A673 (cell line): ENCODE measurements at regions not wholly inside any gene's neighbourhood (a gene's known extent, or its start where the extent isn't known, plus 50 kb on each side); places are given as distances from the start of the nearest gene placed in this dataset.

Experiments used
- BruUV-seq: library from RNA; stranded (reverse); fragments of 400-500 nt; replicated peaks from 2 replicates; lab custom pipeline; 2021; lab: Mats Ljungman, UMichigan
- CTCF ChIA-PET: fragments of 300-600 bp; sonication (Branson Sonifier 250); formaldehyde crosslinking; loops from one replicate; lab custom pipeline; 2022; ENCODE audit warnings: antibody characterized with exemption; lab: Charles Lee
- POLR2A ChIA-PET: fragments of 300-600 bp; sonication (Branson Sonifier 250); formaldehyde crosslinking; loops from one replicate; lab custom pipeline; 2022; ENCODE audit warnings: antibody characterized with exemption; ENCODE audit not compliant: low non-redundant PET; lab: Charles Lee
- DNase-seq: peaks from one replicate; pipeline ENCODE4 v3.0.0-alpha.2; 2015; ENCODE audit warnings: low spot score
- H3K27ac ChIP-seq: fragments of 200-600 bp; sonication (generic); 2 replicates; pipeline ENCODE4 v1.5.1; 2016; ENCODE audit warnings: mixed run types, low read depth, mild to moderate bottlenecking, mixed read lengths, antibody characterized with exemption, low read length; ENCODE audit not compliant: poor library complexity, severe bottlenecking
- H3K27me3 ChIP-seq: fragments of 200-600 bp; sonication (generic); replicated peaks from 2 replicates; pipeline ENCODE4 v1.6.1; 2017; ENCODE audit warnings: mixed run types, low read depth, mild to moderate bottlenecking, mixed read lengths, antibody characterized with exemption, low read length; ENCODE audit not compliant: insufficient read depth, poor library complexity
- H3K36me3 ChIP-seq: fragments of 200-600 bp; sonication (generic); 2 replicates; pipeline ENCODE4 v1.6.1; 2016; ENCODE audit warnings: mixed run types, mild to moderate bottlenecking, mixed read lengths, antibody characterized with exemption, low read length; ENCODE audit not compliant: insufficient read depth, poor library complexity, severe bottlenecking
- H3K4me1 ChIP-seq: fragments of 200-600 bp; sonication (generic); 2 replicates; pipeline ENCODE4 v1.6.1; 2017; ENCODE audit warnings: mixed run types, mild to moderate bottlenecking, mixed read lengths, antibody characterized with exemption, low read length; ENCODE audit not compliant: insufficient read depth, poor library complexity, severe bottlenecking
- H3K4me3 ChIP-seq: fragments of 200-600 bp; sonication (generic); 2 replicates; pipeline ENCODE4 v1.5.1; 2016; ENCODE audit warnings: low read depth, mixed run types, mild to moderate bottlenecking, mixed read lengths, low read length; ENCODE audit not compliant: poor library complexity, severe bottlenecking
- H3K9me3 ChIP-seq: fragments of 200-600 bp; sonication (generic); 2 replicates; pipeline ENCODE4 v1.6.1; 2016; ENCODE audit warnings: mixed run types, low read depth, mild to moderate bottlenecking, mixed read lengths, antibody characterized with exemption, low read length; ENCODE audit not compliant: poor library complexity, severe bottlenecking
- EZH2 ChIP-seq: fragments of 200-600 bp; sonication (generic); IDR thresholded peaks from 2 replicates; pipeline ENCODE4 v1.6.1; 2017; ENCODE audit warnings: borderline replicate concordance, low read depth, mild to moderate bottlenecking, mixed read lengths, antibody characterized with exemption, low read length; ENCODE audit not compliant: poor library complexity, severe bottlenecking
- intact Hi-C: fragments of 100-400 bp; cut with micrococcal nuclease; formaldehyde crosslinking; loops from one replicate; pipeline ENCODE4 v1.10.0; 2022; ENCODE audit not compliant: unreplicated experiment
- TF ChIP-seq, protein P1 (sequence below): fragments of 300-800, 200-600 bp; sonication (generic); conservative IDR thresholded peaks from 2 replicates; pipeline ENCODE4 v1.5.1; 2017; ENCODE audit warnings: low read depth, mild to moderate bottlenecking, antibody characterized with exemption, low read length, moderate library complexity, mixed read lengths

DNA sequence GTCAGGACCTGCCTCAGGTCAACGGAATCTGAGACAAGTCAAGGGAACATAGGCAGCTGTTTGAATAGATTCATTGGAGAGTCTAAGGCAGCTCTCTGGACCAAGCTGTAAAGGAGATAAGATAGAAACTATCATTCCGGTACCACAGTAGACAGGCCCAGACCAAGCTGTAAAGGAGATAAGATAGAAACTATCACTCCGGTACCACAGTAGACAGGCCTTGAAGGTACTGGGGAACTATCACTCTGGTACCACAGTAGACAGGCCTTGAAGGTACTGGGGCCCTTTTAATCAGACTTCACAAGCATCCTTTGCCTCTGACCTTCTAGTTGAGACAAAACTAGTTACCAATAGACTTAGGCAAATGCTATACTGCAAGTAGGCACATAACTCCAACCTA lies 346.1 kb downstream of the DCDC2C start:
- H3K36me3 ChIP-seq, result no peaks in the 10 kb centered on the region
- no peak for DNase-seq
- BruUV-seq, result no TSS peak
- no peaks in the 10 kb centered on the region for H3K27me3 ChIP-seq
- intact Hi-C loops, result no loop called here
- CTCF ChIA-PET, result no interaction called here
- no peaks in the 10 kb centered on the region for H3K9me3 ChIP-seq
- POLR2A ChIA-PET, result no interaction called here
- H3K4me3 ChIP-seq, result no peak overlapping the region
- H3K4me1 ChIP-seq, result no peaks in the 10 kb centered on the region
- H3K27ac ChIP-seq, result no peak overlapping the region
- TF ChIP-seq, protein P1, sequence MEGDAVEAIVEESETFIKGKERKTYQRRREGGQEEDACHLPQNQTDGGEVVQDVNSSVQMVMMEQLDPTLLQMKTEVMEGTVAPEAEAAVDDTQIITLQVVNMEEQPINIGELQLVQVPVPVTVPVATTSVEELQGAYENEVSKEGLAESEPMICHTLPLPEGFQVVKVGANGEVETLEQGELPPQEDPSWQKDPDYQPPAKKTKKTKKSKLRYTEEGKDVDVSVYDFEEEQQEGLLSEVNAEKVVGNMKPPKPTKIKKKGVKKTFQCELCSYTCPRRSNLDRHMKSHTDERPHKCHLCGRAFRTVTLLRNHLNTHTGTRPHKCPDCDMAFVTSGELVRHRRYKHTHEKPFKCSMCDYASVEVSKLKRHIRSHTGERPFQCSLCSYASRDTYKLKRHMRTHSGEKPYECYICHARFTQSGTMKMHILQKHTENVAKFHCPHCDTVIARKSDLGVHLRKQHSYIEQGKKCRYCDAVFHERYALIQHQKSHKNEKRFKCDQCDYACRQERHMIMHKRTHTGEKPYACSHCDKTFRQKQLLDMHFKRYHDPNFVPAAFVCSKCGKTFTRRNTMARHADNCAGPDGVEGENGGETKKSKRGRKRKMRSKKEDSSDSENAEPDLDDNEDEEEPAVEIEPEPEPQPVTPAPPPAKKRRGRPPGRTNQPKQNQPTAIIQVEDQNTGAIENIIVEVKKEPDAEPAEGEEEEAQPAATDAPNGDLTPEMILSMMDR, result no peak
- no peak for TF ChIP-seq EZH2

DNA sequence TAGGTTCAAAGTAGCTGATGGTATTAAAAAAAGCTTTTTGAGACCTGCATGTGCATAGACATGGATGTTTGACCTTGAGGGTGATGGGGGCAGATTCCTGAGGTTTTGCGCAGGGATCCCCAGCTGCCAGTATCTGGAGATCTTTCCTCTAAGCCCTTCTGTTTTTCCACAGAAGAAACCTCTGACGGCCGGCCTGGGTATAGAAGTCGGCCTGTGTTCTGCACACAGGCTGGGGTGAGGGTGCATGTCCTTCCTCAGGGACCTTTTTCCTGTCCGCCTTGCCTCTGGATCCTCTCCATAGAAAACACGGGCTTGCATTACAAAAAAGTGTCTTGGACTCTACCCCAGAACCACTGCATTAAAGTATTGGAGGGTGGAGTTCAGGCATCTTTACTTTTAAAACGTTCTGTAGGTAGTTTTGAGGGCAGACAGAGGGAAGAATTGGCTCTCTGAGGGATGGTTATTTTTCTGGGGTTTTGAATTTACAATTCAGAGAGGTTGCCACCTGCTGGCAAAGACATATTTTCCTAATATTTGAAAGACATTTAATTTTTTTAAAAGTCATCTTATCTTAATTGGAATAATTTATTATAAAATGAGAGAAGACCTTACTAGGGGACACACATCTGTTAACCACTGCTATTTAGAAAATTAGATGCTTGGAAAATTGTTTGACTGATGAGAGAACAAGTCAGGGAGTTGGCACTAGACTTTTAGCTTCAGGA lies 350.6 kb downstream of the DCDC2C start:
- TF ChIP-seq, protein P1, result peak; percentile 51
- no peak for TF ChIP-seq EZH2
- Histone ChIP-seq H3K27ac (no peak overlapping the region), H3K4me3 (no peak overlapping the region), H3K4me1 (no peaks in the 10 kb centered on the region), H3K9me3 (no peaks in the 10 kb centered on the region), H3K36me3 (no peaks in the 10 kb centered on the region), H3K27me3 (no peaks in the 10 kb centered on the region)
- CTCF ChIA-PET, result no interaction called here
- DNase-seq, result peak; percentile 11
- intact Hi-C loops, result no loop called here
- POLR2A ChIA-PET, result no interaction called here
- BruUV-seq, result no TSS peak

DNA sequence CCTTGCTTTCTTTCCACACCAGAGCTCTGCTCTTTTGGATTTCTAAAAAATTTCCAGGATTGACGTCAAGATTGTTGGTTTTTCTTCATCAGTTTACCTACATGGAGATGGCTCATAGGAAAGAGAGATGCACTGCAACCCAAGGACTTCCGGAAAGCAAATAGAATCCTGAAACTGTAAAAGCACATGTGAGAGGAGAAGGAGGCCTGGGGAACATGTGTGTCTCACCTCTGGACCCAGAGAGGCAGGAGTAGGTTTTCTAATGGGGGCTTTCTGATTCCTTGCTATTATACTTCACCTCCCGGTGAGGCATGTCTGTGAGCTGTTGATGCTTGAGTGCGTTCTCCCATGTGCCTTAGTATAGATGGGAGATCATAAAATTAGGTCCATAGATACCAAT lies 362.8 kb downstream of the DCDC2C start:
- TF ChIP-seq, protein P1, result no peak
- TF ChIP-seq EZH2, result no peak
- Histone ChIP-seq H3K27me3 (no peaks in the 10 kb centered on the region), H3K27ac (no peak overlapping the region), H3K36me3 (no peaks in the 10 kb centered on the region), H3K4me3 (no peak overlapping the region), H3K4me1 (no peaks in the 10 kb centered on the region), H3K9me3 (no peaks in the 10 kb centered on the region)
- POLR2A ChIA-PET, result no interaction called here
- intact Hi-C loops, result no loop called here
- no peak for DNase-seq
- CTCF ChIA-PET, result no interaction called here
- BruUV-seq, result no TSS peak
